ENCODE measurements at regions not wholly inside any gene's neighbourhood (a gene's known extent, or its start where the extent isn't known, plus 50 kb on each side); places are given as distances from the start of the nearest gene placed in this dataset.

- no peak for DNase-seq (ENCODE audit: low read depth)
- TF ChIP-seq, protein P1, sequence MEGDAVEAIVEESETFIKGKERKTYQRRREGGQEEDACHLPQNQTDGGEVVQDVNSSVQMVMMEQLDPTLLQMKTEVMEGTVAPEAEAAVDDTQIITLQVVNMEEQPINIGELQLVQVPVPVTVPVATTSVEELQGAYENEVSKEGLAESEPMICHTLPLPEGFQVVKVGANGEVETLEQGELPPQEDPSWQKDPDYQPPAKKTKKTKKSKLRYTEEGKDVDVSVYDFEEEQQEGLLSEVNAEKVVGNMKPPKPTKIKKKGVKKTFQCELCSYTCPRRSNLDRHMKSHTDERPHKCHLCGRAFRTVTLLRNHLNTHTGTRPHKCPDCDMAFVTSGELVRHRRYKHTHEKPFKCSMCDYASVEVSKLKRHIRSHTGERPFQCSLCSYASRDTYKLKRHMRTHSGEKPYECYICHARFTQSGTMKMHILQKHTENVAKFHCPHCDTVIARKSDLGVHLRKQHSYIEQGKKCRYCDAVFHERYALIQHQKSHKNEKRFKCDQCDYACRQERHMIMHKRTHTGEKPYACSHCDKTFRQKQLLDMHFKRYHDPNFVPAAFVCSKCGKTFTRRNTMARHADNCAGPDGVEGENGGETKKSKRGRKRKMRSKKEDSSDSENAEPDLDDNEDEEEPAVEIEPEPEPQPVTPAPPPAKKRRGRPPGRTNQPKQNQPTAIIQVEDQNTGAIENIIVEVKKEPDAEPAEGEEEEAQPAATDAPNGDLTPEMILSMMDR (IDR thresholded peaks at IDR 0.05; ENCODE audit: low read depth, low read length, missing control alignments), result no peak
- H3K4me3 ChIP-seq (ENCODE audit: low read depth, low read length), result no peak overlapping the region
Measured at GRCh38 chr10:91724933-91725332, 73.3 kb upstream of the TNKS2 start.

DNA sequence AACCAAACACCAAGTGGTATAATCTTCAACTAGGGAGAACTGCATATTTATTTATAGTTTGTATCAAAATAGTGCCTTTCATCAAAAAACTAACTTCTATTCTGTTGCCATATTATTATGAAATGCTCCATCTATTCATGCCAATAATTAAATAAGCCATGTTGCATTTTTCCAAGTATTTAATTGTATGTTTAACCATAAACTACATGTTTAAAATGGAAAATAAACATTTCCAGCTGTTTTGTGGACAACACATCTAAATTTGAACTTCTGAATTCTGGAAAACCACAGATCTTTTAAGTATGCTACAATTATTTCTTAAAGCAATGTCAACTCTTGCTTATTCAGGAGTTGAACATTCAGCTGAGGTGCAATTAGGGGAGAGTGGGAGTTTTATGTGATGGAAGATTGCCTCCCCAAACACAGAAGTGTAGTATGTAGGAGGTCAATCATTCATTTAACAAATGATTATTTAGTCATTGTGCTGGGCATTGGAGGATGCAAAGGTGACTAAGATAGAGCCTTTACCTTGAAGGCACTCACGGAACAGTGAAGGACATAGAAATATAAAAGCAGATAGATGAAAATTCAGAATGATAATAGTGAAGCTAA lies 80.7 kb upstream of the PPP1R3C start:
- DNase-seq (ENCODE audit: low read depth), result no peak
- TF ChIP-seq, protein P1 (IDR thresholded peaks at IDR 0.05; ENCODE audit: low read depth, low read length, missing control alignments), result no peak
- no peak overlapping the region for H3K4me3 ChIP-seq (ENCODE audit: low read depth, low read length)

DNA sequence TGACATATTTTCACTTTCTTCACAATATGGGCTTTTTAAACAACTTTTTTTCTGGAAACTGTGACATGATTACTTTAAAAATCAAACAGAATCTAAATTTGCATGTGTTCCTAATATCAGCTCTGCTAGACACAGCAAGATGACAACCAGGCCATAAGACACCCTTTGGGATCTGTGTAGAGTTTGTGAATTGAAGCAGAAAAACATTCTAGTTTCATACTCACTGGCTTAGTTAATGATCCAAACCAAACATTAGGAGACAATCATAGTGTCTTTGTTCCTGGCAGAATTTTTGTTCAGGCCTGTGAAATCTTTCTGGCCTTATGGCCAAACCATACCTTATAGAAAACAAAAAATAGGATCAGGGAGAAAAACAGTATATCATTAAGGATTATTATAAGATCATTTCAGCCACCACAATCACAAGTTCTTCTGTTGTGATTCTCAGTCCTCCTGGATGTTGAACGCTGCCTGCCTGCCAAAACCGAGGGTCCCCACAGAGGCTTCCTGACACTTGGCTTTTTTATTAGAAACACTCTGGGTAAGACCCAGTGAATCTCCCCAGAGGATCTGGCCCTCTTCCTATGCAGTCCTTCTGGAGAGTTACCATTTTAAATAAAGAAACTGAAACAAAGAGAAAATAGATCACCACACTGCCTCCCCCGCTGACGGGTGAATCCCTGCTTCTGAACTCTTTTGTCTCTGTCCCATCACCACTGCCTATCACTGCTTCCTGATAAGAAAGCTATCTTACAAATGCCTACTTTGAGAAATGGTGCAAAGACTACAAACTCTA lies 79.2 kb upstream of the PPP1R3C start:
- no peak overlapping the region for H3K4me3 ChIP-seq (ENCODE audit: low read depth, low read length)
- no peak for DNase-seq (ENCODE audit: low read depth)
- TF ChIP-seq, protein P1 (IDR thresholded peaks at IDR 0.05; ENCODE audit: low read depth, low read length, missing control alignments), result no peak

- no peak overlapping the region for H3K4me3 ChIP-seq (ENCODE audit: low read depth, low read length)
- no peak for DNase-seq (ENCODE audit: low read depth)
- TF ChIP-seq, protein P1 (IDR thresholded peaks at IDR 0.05; ENCODE audit: low read depth, low read length, missing control alignments), result no peak
Measured at GRCh38 chr10:91709394-91709798, 76.5 kb upstream of the PPP1R3C start.

DNA sequence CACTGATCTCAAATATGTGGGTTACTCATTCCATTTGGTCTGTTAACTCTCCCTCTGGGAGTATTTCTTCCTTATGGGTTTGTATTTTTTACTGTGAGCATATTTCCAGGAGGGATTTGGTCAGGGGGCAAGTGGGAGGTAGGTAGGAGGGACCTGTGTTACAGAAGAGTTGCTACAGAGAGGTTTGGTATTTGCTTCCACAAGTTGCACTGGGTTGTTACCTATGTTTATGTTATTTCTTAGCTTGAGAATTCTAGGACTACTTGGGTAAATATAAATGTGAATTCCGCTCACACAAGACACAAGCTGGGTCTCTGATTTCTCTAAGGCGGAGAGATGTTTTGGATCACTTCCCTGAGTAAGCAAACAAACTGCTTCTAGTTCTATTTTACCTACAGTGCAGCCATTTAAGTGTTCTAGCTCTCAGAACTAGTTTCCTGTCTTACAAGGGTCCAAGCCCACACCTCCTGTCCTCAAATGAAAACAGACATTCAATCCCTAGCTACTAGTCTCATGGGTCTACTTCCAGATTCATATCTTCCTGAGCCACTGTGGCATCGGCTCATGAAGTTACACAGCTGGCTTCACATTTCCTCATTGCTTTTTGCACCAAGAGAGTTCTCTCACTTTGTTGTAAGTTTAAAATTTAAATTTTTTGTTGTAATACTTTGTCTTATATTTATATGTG lies 75.4 kb upstream of the PPP1R3C start:
- TF ChIP-seq, protein P1 (IDR thresholded peaks at IDR 0.05; ENCODE audit: low read depth, low read length, missing control alignments), result no peak
- no peak for DNase-seq (ENCODE audit: low read depth)
- no peak overlapping the region for H3K4me3 ChIP-seq (ENCODE audit: low read depth, low read length)

DNA sequence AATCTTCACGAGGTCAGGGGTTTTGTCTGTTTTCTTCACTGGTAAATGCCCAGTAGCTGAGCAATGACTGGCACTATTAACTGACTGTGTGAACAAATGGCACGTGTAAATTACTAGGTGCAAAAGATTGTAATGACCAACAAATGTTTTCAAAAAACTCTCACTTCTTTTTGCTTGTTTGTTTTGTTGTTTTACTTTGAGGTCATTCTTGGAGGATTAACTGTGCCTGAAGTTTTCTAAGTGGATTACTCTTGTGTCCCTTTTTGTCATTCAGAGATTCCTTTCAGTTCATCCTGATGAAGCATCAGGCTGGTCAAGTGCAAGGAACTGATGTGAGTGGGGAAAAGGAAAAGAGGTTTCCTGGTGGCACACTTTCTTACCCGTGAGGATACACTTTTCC lies 74.4 kb upstream of the PPP1R3C start:
- DNase-seq (ENCODE audit: low read depth), result no peak
- TF ChIP-seq, protein P1 (IDR thresholded peaks at IDR 0.05; ENCODE audit: low read depth, low read length, missing control alignments), result no peak
- H3K4me3 ChIP-seq (ENCODE audit: low read depth, low read length), result no peak overlapping the region
